ENCODE measurements at regions not wholly inside any gene's neighbourhood (a gene's known extent, or its start where the extent isn't known, plus 50 kb on each side); places are given as distances from the start of the nearest gene placed in this dataset.
"Not testable (repeated sequence)": the region's sequence is repeated elsewhere in the genome, so short reads cannot be mapped to it uniquely, and the experiment has no call there.

- not testable (repeated sequence) for TF ChIP-seq CTCF (conservative IDR thresholded peaks at IDR 0.05 in 1 of 2, IDR thresholded peaks at IDR 0.05 in 1 of 2; ENCODE audit: extremely low read depth in 1 of 2, insufficient read depth in 1 of 2, low read depth in 1 of 2, low read length in 2 of 2); EZH2 (IDR thresholded peaks at IDR 0.05; ENCODE audit: borderline replicate concordance, low read length)
Measured at GRCh38 chr4:132351606-132352005, 797.5 kb upstream of the PCDH10 start.
